ENCODE measurements at regions not wholly inside any gene's neighbourhood (a gene's known extent, or its start where the extent isn't known, plus 50 kb on each side); places are given as distances from the start of the nearest gene placed in this dataset.

DNA sequence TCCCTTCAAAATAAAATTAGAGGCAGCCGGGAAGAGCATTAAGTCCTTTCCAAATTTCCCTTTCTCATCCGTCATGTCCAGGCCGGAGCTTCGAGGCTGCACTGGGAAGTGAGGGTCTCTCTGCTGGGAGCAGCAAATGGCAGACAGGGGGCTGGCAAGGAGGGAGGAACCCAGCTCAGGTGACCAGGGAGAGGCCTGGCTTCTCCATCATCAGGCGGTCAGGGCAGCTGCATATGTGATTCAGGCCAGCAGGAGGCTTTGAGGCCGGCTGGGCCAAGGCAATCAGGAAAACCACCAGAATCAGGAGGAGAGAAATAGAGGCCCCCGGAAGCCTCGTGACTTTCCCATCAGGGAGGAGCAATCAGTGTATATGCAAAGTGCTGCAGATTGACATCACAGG, 85.0 kb upstream of the RPL38 start:
- H3K9me1 ChIP-seq (ENCODE audit: control insufficient read depth, insufficient read depth, low read length) = no peaks in the 10 kb centered on the region
- no peak overlapping the region for H3K27ac ChIP-seq (ENCODE audit: extremely low read depth, low read depth, low read length)
- no peak overlapping the region for H3K9ac ChIP-seq (ENCODE audit: insufficient read depth in 1 of 2, low read depth in 2 of 2, low read length in 2 of 2)
- intact Hi-C loops (cut with micrococcal nuclease) (no loop called here), in situ Hi-C loops (cut with MboI) (no loop called here)
- ChIA-PET POLR2A (interaction anchor here (0.5 to 1.1 kb wide), 4 partner anchors 12 to 365 kb away, joined by 3 read pairs; no protein-coding TSS in a partner anchor), CTCF (ENCODE audit: low intra/inter-chr PET ratio) (no interaction called here)
- ATAC-seq = peak; percentile 69
- 0% methylated on average over 8 of the region's 8 CpGs for WGBS (ENCODE audit: insufficient coverage, low coverage, missing lambda C conversion rate)
- H3K4me3 ChIP-seq = no peak overlapping the region
- BruUV-seq (replicated peaks) = no TSS peak
- TF ChIP-seq, protein P1, sequence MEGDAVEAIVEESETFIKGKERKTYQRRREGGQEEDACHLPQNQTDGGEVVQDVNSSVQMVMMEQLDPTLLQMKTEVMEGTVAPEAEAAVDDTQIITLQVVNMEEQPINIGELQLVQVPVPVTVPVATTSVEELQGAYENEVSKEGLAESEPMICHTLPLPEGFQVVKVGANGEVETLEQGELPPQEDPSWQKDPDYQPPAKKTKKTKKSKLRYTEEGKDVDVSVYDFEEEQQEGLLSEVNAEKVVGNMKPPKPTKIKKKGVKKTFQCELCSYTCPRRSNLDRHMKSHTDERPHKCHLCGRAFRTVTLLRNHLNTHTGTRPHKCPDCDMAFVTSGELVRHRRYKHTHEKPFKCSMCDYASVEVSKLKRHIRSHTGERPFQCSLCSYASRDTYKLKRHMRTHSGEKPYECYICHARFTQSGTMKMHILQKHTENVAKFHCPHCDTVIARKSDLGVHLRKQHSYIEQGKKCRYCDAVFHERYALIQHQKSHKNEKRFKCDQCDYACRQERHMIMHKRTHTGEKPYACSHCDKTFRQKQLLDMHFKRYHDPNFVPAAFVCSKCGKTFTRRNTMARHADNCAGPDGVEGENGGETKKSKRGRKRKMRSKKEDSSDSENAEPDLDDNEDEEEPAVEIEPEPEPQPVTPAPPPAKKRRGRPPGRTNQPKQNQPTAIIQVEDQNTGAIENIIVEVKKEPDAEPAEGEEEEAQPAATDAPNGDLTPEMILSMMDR (IDR thresholded peaks at IDR 0.05 in 2 of 3, conservative IDR thresholded peaks at IDR 0.05 in 1 of 3; ENCODE audit: insufficient read depth in 2 of 3, low read depth in 1 of 3, low read length in 3 of 3) = peak; percentile 21 to 29 (median 23); a peak in 3 of 6 replicates
- no peak for TF ChIP-seq DNMT1 (IDR thresholded peaks at IDR 0.05)
- H4K20me1 ChIP-seq (replicated peaks; ENCODE audit: control insufficient read depth, insufficient read depth, low read length) = no peaks in the 10 kb centered on the region
- DNase-seq (ENCODE audit: extremely low read depth in 1 of 4, low spot score in 3 of 4) = peak in 2 of 4 experiments; percentile 31 to 33
- H3K9me3 ChIP-seq (replicated peaks; ENCODE audit: control insufficient read depth, insufficient read depth, low read depth, low read length) = no peaks in the 10 kb centered on the region
- no peak overlapping the region for H2AFZ ChIP-seq (ENCODE audit: low read depth, low read length)
- H3K79me2 ChIP-seq (ENCODE audit: control insufficient read depth, insufficient read depth, low read length) = no peaks in the 10 kb centered on the region
- H3K4me2 ChIP-seq (ENCODE audit: insufficient read depth, low read length) = no peak overlapping the region
- H3K4me1 ChIP-seq (replicated peaks in 1 of 2; ENCODE audit: control insufficient read depth in 2 of 2, insufficient read depth in 2 of 2, low read length in 2 of 2) = no peaks in the 10 kb centered on the region; a peak in 1 of 5 replicates
- H3K36me3 ChIP-seq (ENCODE audit: control insufficient read depth, insufficient read depth, low read length) = no peaks in the 10 kb centered on the region
- peaks cover 25 to 68% of the 10 kb centered on the region in 2 experiments for H3K27me3 ChIP-seq (ENCODE audit: control insufficient read depth in 2 of 2, insufficient read depth in 2 of 2, low read length in 2 of 2)
- FAIRE-seq = no peak

DNA sequence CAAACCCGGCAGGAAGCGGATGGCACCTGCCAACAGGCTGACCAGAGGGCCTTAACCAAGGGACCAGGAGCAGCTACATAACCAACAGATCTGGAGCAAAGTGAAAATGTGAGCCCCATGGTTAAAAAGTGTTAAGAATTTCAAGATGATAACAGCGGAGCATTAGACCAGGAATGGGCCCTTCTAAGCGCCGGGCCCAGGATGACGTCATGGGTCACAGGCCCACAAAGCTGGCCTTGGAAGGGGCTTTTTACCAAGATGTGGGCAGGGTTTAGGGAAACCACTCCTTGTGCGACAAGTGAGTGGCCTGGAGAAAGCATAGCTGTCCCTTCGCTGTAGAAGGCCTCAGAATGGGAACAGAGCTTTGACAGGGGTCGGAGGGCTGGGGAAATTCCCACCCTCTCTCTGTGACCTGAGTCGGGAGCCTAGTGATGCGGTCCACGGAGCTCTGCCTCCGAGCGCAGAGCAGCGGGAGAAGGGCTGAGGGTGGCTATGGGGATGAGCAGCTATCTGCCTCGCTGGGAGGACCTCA, 84.4 kb upstream of the RPL38 start:
- CTCF ChIA-PET (ENCODE audit: low intra/inter-chr PET ratio) = no interaction called here
- in situ Hi-C loops (cut with MboI) = no loop called here

More for the DNA sequence above, 84.4 kb upstream of the RPL38 start:
- Histone ChIP-seq H3K4me2 (ENCODE audit: insufficient read depth, low read length) (no peak overlapping the region), H3K4me3 (no peak overlapping the region), H4K20me1 (replicated peaks; ENCODE audit: control insufficient read depth, insufficient read depth, low read length) (no peaks in the 10 kb centered on the region), H3K9ac (ENCODE audit: insufficient read depth in 1 of 2, low read depth in 2 of 2, low read length in 2 of 2) (no peak overlapping the region), H3K9me3 (replicated peaks; ENCODE audit: control insufficient read depth, insufficient read depth, low read depth, low read length) (no peaks in the 10 kb centered on the region), H3K4me1 (replicated peaks in 1 of 2; ENCODE audit: control insufficient read depth in 2 of 2, insufficient read depth in 2 of 2, low read length in 2 of 2) (no peaks in the 10 kb centered on the region; a peak in 1 of 5 replicates), H3K79me2 (ENCODE audit: control insufficient read depth, insufficient read depth, low read length) (no peaks in the 10 kb centered on the region), H3K36me3 (ENCODE audit: control insufficient read depth, insufficient read depth, low read length) (no peaks in the 10 kb centered on the region), H3K9me1 (ENCODE audit: control insufficient read depth, insufficient read depth, low read length) (no peaks in the 10 kb centered on the region), H3K27me3 (ENCODE audit: control insufficient read depth in 2 of 2, insufficient read depth in 2 of 2, low read length in 2 of 2) (peaks cover 23 to 67% of the 10 kb centered on the region in 2 experiments), H3K27ac (ENCODE audit: extremely low read depth, low read depth, low read length) (no peak overlapping the region), H2AFZ (ENCODE audit: low read depth, low read length) (no peak overlapping the region)
- FAIRE-seq (no peak), DNase-seq (ENCODE audit: extremely low read depth in 1 of 4, low spot score in 3 of 4) (no peak), ATAC-seq (no peak)
- BruUV-seq (replicated peaks) = no TSS peak
- TF ChIP-seq ATF7 (IDR thresholded peaks at IDR 0.05) (peak; percentile 67; the same call in 1 of the 2 replicates), IRF2 (CRISPR knock-in tag; IDR thresholded peaks at IDR 0.05) (no peak), MYC (IDR thresholded peaks at IDR 0.05; ENCODE audit: low read depth, low read length) (no peak), MYC (CRISPR knock-in tag; IDR thresholded peaks at IDR 0.05; ENCODE audit: borderline replicate concordance, low read depth) (no peak)
- TF ChIP-seq, protein P2, sequence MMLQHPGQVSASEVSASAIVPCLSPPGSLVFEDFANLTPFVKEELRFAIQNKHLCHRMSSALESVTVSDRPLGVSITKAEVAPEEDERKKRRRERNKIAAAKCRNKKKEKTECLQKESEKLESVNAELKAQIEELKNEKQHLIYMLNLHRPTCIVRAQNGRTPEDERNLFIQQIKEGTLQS (IDR thresholded peaks at IDR 0.05) = peak; percentile 67; the same call in 1 of the 2 replicates
- TF ChIP-seq, protein P2 (CRISPR knock-in tag; conservative IDR thresholded peaks at IDR 0.05) = no peak
- POLR2A ChIA-PET = interaction anchor here (0.5 to 1.1 kb wide), 5 partner anchors 10 to 255 kb away, joined by 3 read pairs; no protein-coding TSS in a partner anchor
- WGBS (ENCODE audit: insufficient coverage, low coverage, missing lambda C conversion rate) = 2% methylated on average over 16 of the region's 16 CpGs
- intact Hi-C loops (cut with micrococcal nuclease) = no loop called here
